HUES6 (cell line): ENCODE measurements at regions not wholly inside any gene's neighbourhood (a gene's known extent, or its start where the extent isn't known, plus 50 kb on each side); places are given as distances from the start of the nearest gene placed in this dataset.

Source experiments
- H3K27ac ChIP-seq: 2 replicates; pipeline ENCODE4 v1.7.0; 2013; ENCODE audit warnings: low read depth, mild to moderate bottlenecking, low read length, inconsistent platforms
- H3K27me3 ChIP-seq: 2 replicates; pipeline ENCODE4 v1.6.1; 2013; ENCODE audit warnings: low read length; ENCODE audit not compliant: control insufficient read depth, insufficient read depth
- H3K36me3 ChIP-seq: 2 replicates; pipeline ENCODE4 v1.6.1; 2013; ENCODE audit warnings: low read length; ENCODE audit not compliant: control insufficient read depth, insufficient read depth
- H3K4me1 ChIP-seq: 2 replicates; pipeline ENCODE4 v1.6.1; 2013; ENCODE audit warnings: low read length; ENCODE audit not compliant: control insufficient read depth, insufficient read depth
- H3K4me3 ChIP-seq: 2 replicates; pipeline ENCODE4 v1.5.1; 2013; ENCODE audit warnings: low read depth, low read length
- H3K9ac ChIP-seq: one replicate; pipeline ENCODE4 v1.6.1; 2013; ENCODE audit warnings: mild to moderate bottlenecking, low read length
- H3K9me3 ChIP-seq: 2 replicates; pipeline ENCODE4 v1.6.1; 2013; ENCODE audit warnings: low read depth, low read length; ENCODE audit not compliant: control insufficient read depth, insufficient read depth

- Histone ChIP-seq H3K36me3 (no peaks in the 10 kb centered on the region), H3K9ac (no peak overlapping the region), H3K4me3 (no peak overlapping the region), H3K9me3 (no peaks in the 10 kb centered on the region), H3K27me3 (no peaks in the 10 kb centered on the region), H3K4me1 (peaks cover 12% of the 10 kb centered on the region; the same call in 1 of the 2 replicates), H3K27ac (no peak overlapping the region)
Measured at GRCh38 chr2:60377825-60378224, 175.6 kb downstream of the BCL11A start.

- no peak overlapping the region for H3K27ac ChIP-seq
- H3K9ac ChIP-seq: no peak overlapping the region
- H3K4me3 ChIP-seq: no peak overlapping the region
Measured at GRCh38 chr2:60376252-60376651, 177.2 kb downstream of the BCL11A start.

GRCh38 chr2:60371681-60372080 lies 181.8 kb downstream of the BCL11A start:
- peaks cover 12% of the 10 kb centered on the region; the same call in 1 of the 2 replicates for H3K4me1 ChIP-seq
- no peaks in the 10 kb centered on the region for H3K36me3 ChIP-seq
- no peak overlapping the region for H3K9ac ChIP-seq
- H3K4me3 ChIP-seq: no peak overlapping the region
- no peaks in the 10 kb centered on the region for H3K27me3 ChIP-seq
- H3K27ac ChIP-seq: no peak overlapping the region
- no peaks in the 10 kb centered on the region for H3K9me3 ChIP-seq

More at GRCh38 chr2:60376252-60376651, 177.2 kb downstream of the BCL11A start:
- Histone ChIP-seq H3K4me1 (peaks cover 12% of the 10 kb centered on the region; the same call in 1 of the 2 replicates), H3K36me3 (no peaks in the 10 kb centered on the region), H3K9me3 (no peaks in the 10 kb centered on the region), H3K27me3 (no peaks in the 10 kb centered on the region)

GRCh38 chr2:60371219-60371618 lies 182.2 kb downstream of the BCL11A start:
- H3K27ac ChIP-seq: no peak overlapping the region
- H3K36me3 ChIP-seq: no peaks in the 10 kb centered on the region
- no peaks in the 10 kb centered on the region for H3K27me3 ChIP-seq
- H3K9me3 ChIP-seq: no peaks in the 10 kb centered on the region
- H3K9ac ChIP-seq: no peak overlapping the region
- peaks cover 14% of the 10 kb centered on the region for H3K4me1 ChIP-seq
- H3K4me3 ChIP-seq: no peak overlapping the region

GRCh38 chr2:60370814-60371213 lies 182.6 kb downstream of the BCL11A start:
- H3K36me3 ChIP-seq: no peaks in the 10 kb centered on the region
- no peak overlapping the region for H3K27ac ChIP-seq
- no peaks in the 10 kb centered on the region for H3K9me3 ChIP-seq
- no peak overlapping the region for H3K4me3 ChIP-seq
- peaks cover 15% of the 10 kb centered on the region for H3K4me1 ChIP-seq
- no peaks in the 10 kb centered on the region for H3K27me3 ChIP-seq
- no peak overlapping the region for H3K9ac ChIP-seq

GRCh38 chr2:60368456-60368855 lies 185.0 kb downstream of the BCL11A start:
- Histone ChIP-seq H3K4me1 (peaks cover 20% of the 10 kb centered on the region), H3K4me3 (no peak overlapping the region), H3K27ac (no peak overlapping the region), H3K27me3 (no peaks in the 10 kb centered on the region), H3K9me3 (no peaks in the 10 kb centered on the region), H3K36me3 (no peaks in the 10 kb centered on the region), H3K9ac (no peak overlapping the region)

GRCh38 chr2:60366135-60366712 lies 187.2 kb downstream of the BCL11A start:
- Histone ChIP-seq H3K9ac (no peak overlapping the region), H3K4me3 (no peak overlapping the region), H3K9me3 (no peaks in the 10 kb centered on the region), H3K27ac (no peak overlapping the region), H3K27me3 (no peaks in the 10 kb centered on the region), H3K36me3 (no peaks in the 10 kb centered on the region), H3K4me1 (peaks cover 20% of the 10 kb centered on the region)

GRCh38 chr2:60365556-60365955 lies 187.9 kb downstream of the BCL11A start:
- Histone ChIP-seq H3K4me3 (no peak overlapping the region), H3K9me3 (no peaks in the 10 kb centered on the region), H3K27ac (no peak overlapping the region), H3K27me3 (no peaks in the 10 kb centered on the region), H3K36me3 (no peaks in the 10 kb centered on the region), H3K4me1 (peaks cover 20% of the 10 kb centered on the region), H3K9ac (no peak overlapping the region)

GRCh38 chr2:60364491-60364890 lies 189.0 kb downstream of the BCL11A start:
- Histone ChIP-seq H3K9ac (no peak overlapping the region), H3K4me1 (peaks cover 20% of the 10 kb centered on the region), H3K9me3 (no peaks in the 10 kb centered on the region), H3K4me3 (no peak overlapping the region), H3K27ac (no peak overlapping the region), H3K36me3 (no peaks in the 10 kb centered on the region), H3K27me3 (no peaks in the 10 kb centered on the region)

GRCh38 chr2:60361498-60361897 lies 192.0 kb downstream of the BCL11A start:
- Histone ChIP-seq H3K4me1 (peaks cover 19% of the 10 kb centered on the region), H3K9me3 (no peaks in the 10 kb centered on the region), H3K27me3 (no peaks in the 10 kb centered on the region), H3K36me3 (no peaks in the 10 kb centered on the region), H3K4me3 (no peak overlapping the region), H3K9ac (no peak overlapping the region), H3K27ac (no peak overlapping the region)

GRCh38 chr2:60359569-60359968 lies 193.9 kb downstream of the BCL11A start:
- Histone ChIP-seq H3K27me3 (no peaks in the 10 kb centered on the region), H3K4me3 (no peak overlapping the region), H3K27ac (no peak overlapping the region), H3K9me3 (no peaks in the 10 kb centered on the region), H3K4me1 (peaks cover 4% of the 10 kb centered on the region; the same call in 1 of the 2 replicates), H3K9ac (no peak overlapping the region), H3K36me3 (no peaks in the 10 kb centered on the region)
